DND-41 (cell line): ENCODE measurements at regions not wholly inside any gene's neighbourhood (a gene's known extent, or its start where the extent isn't known, plus 50 kb on each side); places are given as distances from the start of the nearest gene placed in this dataset.

Source experiments
- CTCF ChIP-seq: IDR thresholded peaks from 2 replicates; pipeline ENCODE4 v1.5.1; 2012; ENCODE audit warnings: borderline replicate concordance, low read length, moderate library complexity, mild to moderate bottlenecking; ENCODE audit not compliant: poor library complexity, severe bottlenecking; ENCODE audit errors: extremely low read depth
- EZH2 ChIP-seq: IDR thresholded peaks from 3 replicates; pipeline ENCODE4 v1.6.1; 2012; ENCODE audit warnings: borderline replicate concordance, low read depth, mild to moderate bottlenecking, moderate library complexity, low read length, inconsistent platforms; ENCODE audit not compliant: severe bottlenecking

GRCh38 chr1:147452809-147453208 is 88.5 kb upstream of the BCL9 start:
- TF ChIP-seq CTCF, result no peak
- no peak for TF ChIP-seq EZH2
